AG04450 (cell line): ENCODE measurements at regions not wholly inside any gene's neighbourhood (a gene's known extent, or its start where the extent isn't known, plus 50 kb on each side); places are given as distances from the start of the nearest gene placed in this dataset.

Experiments used
- CTCF ChIA-PET: fragments of 300-600, 350-600 bp; formaldehyde crosslinking; extraction: SDS; loops from one replicate; lab custom pipeline; 2022; ENCODE audit warnings: antibody characterized with exemption, inconsistent platforms; lab: Charles Lee
- POLR2A ChIA-PET: fragments of 350-600 bp; formaldehyde crosslinking; extraction: SDS; loops from one replicate; lab custom pipeline; 2021; ENCODE audit warnings: antibody characterized with exemption, inconsistent platforms; lab: Yijun Ruan, JAX
- DNase-seq: peaks from one replicate; pipeline ENCODE4 v3.0.0-alpha.2; 2011; ENCODE audit warnings: low read depth, low spot score
- H3K27ac ChIP-seq: one replicate; pipeline ENCODE4 v1.5.1; 2012; ENCODE audit warnings: low read depth, low read length, control low read depth
- H3K27me3 ChIP-seq: one replicate; pipeline ENCODE4 v1.6.0; 2012; ENCODE audit warnings: low read length; ENCODE audit not compliant: control insufficient read depth, insufficient read depth
- H3K4me3 ChIP-seq: 2 replicates; pipeline ENCODE4 v1.5.1; 2011; ENCODE audit warnings: mild to moderate bottlenecking, low read depth, low read length, control low read depth
- H3K9me3 ChIP-seq: 2 replicates; pipeline ENCODE4 v1.5.1; 2012; ENCODE audit warnings: low read length; ENCODE audit not compliant: control insufficient read depth, insufficient read depth
- CTCF ChIP-seq: IDR thresholded peaks from 2 replicates; pipeline ENCODE4 v1.5.1; 2011; ENCODE audit warnings: low read depth, low read length, control low read depth, inconsistent platforms

DNA sequence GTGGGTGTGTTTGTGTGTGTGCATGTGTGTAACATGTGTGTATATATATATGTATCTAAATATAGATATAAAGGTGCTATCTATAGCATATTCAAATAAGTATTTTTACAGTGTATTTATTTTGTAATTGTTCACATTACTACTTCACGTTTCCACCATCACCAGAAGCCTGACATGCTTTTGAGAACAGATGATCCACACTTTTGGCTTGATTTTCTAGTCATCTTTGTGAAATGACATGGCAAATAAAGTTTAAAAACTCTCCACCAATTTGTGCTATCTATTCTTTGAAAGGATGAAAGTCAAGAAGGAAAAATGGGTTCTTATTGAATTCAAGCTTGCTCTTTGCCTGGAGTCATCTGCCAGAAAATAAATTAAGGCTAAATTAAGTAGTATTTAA, 294.0 kb upstream of the AKR1E2 start:
- no peak overlapping the region for H3K4me3 ChIP-seq
- TF ChIP-seq CTCF, result no peak
- peaks cover 4% of the 10 kb centered on the region for H3K9me3 ChIP-seq
- ChIA-PET CTCF (no interaction called here), POLR2A (no interaction called here)
- no peak overlapping the region for H3K27ac ChIP-seq
- H3K27me3 ChIP-seq, result no peaks in the 10 kb centered on the region
- no peak for DNase-seq

DNA sequence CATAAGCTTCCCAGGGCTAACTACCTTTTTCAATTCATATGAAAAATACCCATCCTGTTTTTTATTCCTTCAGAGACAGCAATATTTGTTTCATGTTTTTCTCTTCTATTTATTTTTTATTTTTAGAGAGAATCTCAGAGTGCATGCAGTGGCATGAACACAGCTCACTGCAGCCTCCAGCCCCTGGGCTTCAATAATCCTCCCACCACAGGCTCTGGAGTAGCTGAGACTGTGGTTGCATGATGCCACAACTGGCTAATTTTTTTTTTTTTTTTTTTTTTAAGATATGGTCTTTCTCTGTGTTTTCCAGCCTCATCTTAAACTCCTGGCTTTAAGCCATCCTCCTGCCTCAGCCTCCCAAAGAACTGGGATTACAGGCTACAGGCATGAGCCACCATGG, 296.7 kb upstream of the AKR1E2 start:
- CTCF ChIA-PET, result no interaction called here
- POLR2A ChIA-PET, result no interaction called here
- peaks cover 3% of the 10 kb centered on the region for H3K9me3 ChIP-seq
- H3K4me3 ChIP-seq, result no peak overlapping the region
- no peaks in the 10 kb centered on the region for H3K27me3 ChIP-seq
- no peak for DNase-seq
- no peak for TF ChIP-seq CTCF
- H3K27ac ChIP-seq, result no peak overlapping the region

DNA sequence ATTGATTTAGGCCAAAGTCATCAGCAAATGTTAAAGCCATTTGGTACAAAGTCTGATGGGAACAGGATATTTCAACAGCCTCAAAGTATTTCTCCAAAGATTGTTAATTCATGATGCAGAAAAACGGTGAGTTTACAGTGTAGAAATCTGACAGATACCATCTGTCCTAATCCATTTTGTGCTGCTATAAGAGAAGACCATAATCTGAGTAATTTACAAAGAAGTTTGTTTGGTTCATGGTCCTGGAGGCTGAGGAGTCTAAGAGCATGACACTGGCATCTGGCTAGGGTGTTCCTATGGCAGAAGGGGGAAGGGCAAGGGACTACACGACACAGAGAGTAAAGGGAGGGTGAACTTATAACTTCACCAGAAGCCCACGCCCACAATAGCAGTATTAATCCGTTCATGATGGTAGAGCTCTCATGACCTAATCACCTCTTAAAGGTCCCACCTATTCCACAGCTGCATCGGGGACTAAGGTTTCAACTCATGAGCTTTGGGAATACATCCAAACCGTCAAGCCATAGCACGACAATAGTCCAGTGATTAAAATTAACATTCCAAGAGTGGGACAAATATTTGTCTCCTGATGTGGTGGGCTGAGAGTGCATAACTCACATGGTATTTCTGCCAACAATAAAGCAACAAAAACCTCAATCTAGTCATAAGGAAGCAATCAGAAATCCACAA, 298.6 kb upstream of the AKR1E2 start:
- CTCF ChIA-PET, result no interaction called here
- POLR2A ChIA-PET, result no interaction called here
- TF ChIP-seq CTCF, result no peak

DNA sequence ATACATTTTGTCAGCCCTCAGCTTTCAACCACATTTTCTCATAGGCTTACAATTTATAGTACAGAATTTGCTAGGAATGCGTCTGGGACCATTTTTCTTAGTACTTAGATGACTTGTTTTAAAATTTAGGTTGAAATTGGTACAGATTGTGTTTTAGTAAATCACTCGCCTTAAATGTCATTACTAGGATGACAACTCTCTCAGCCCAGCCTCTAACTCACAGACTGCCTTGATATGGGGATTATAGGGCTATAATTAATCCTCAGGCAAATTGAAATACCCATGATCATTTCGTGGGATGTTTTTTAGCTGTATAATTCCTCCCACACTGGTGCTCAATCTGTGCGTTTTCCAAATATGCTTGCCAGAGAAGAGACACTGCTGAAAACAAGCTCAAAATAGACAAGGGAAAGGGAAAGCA, 299.7 kb upstream of the AKR1E2 start:
- TF ChIP-seq CTCF, result no peak
- CTCF ChIA-PET, result no interaction called here
- Histone ChIP-seq H3K27ac (no peak overlapping the region), H3K4me3 (no peak overlapping the region), H3K9me3 (peaks cover 3% of the 10 kb centered on the region), H3K27me3 (no peaks in the 10 kb centered on the region)
- POLR2A ChIA-PET, result no interaction called here
- DNase-seq, result no peak

More for the DNA sequence above, 298.6 kb upstream of the AKR1E2 start:
- no peak overlapping the region for H3K4me3 ChIP-seq
- H3K27me3 ChIP-seq, result no peaks in the 10 kb centered on the region
- H3K27ac ChIP-seq, result no peak overlapping the region
- peaks cover 3% of the 10 kb centered on the region for H3K9me3 ChIP-seq
- DNase-seq, result no peak

- Histone ChIP-seq H3K27ac (no peak overlapping the region), H3K4me3 (no peak overlapping the region), H3K27me3 (no peaks in the 10 kb centered on the region), H3K9me3 (peaks cover 1% of the 10 kb centered on the region)
- POLR2A ChIA-PET, result no interaction called here
- DNase-seq, result no peak
- no peak for TF ChIP-seq CTCF
- CTCF ChIA-PET, result no interaction called here
These were observed 300.9 kb upstream of the AKR1E2 start for GRCh38 chr10:4525103-4525502.
